Hepatic stellate cell (primary cell): ENCODE measurements at regions not wholly inside any gene's neighbourhood (a gene's known extent, or its start where the extent isn't known, plus 50 kb on each side); places are given as distances from the start of the nearest gene placed in this dataset.

Experiments
- DNase-seq: peaks from one replicate; pipeline ENCODE4 v3.0.0; 2011; ENCODE audit warnings: low spot score

DNA sequence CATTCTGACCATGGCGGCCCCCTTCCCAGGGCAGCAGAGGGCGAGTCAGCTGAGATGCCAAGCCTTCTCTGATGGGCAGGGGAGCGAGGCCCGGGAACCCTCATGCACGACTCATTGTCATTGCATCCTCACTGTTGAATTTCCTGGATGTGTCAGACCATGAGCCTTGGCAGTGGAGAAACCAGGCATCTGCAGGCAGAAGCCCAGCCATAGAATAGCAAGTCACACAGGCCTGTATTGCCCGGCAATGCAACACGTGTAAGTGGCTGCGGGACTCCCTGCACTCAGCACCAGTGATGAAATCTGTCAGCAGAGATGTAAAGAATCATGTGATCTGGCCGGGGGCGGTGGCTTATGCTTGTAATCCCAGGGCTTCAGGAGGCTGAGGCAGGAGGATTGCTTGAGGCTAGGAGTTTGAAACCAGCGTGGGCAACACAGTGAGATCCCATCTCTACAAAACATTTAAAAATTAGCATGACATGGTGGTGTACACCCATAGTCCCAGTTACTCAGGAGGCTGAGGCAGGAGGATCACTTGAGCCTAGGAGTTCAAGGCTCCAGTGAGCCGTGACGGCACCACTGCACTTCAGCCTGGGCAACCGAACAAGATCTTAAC, 199.7 kb downstream of the KATNAL1 start:
- peak; percentile 49 for DNase-seq

DNA sequence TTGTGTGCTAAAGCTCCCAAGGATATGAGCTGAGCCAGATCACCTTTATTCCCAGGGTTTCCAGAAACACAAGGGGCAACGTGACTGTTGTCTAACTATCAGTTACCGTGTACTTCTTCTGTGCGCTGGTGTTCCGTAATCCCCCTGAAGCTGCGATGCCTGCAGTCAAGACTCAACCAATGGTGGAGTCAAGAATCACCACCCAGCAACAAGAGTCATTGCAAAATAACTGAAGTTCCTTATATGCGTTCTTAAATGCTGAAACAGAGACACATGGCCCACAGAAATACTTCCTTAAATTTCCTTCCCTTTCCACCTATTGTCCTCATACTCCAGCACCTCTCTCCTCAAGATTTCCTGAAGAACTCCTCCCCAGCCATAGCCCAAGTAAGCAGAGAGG, 200.2 kb downstream of the KATNAL1 start:
- DNase-seq = no peak

DNA sequence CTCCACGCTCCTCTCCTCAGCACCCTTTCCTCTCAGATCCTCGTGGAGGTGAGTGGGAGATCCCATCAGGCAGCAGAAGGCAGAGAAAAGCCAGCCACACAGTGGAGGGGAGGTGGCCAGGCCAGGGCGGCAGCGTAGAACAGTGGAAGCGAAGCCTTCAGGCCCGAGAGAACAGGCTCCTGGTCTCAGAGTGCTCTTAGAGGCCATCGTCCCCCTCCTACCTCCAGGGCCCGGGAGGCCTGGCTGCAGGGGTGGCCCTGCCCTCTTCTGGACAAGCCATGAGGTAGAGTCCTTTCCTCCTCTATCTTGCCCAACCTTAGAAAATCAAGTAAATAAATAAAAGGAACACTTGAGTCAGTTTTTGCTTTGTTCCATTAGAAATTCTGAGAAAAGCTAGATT, 202.0 kb downstream of the KATNAL1 start:
- no peak for DNase-seq

DNA sequence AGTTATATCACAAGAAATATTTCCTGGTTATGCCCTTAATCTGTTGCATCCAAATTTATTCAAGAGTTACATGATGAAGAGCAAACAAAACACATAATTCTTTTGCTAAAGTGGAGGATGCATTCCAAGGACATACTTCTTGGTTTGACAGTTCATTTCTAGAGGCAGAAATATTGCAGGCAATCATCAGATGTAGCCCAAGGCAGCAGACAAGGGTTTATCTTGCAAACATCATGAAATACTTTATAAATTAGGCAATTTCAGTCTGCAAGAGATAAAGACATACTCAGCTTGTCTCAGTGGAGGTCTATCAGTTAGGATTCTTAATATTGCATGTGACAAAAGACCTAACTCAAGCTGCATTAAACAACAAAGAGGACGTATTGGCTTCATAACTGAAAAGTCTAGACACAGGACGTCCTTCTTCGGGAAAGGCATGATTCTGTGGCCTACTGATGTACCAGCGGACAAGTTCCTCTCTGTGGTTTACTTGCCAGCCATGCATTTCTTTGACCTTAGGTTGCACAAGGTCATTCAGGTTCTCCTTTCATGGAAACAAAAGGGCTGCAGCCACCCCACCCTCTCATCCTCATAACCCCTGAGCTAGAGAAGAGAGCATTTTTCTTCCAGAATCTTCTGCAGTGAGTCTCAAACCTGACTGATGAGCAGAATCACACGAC, 204.1 kb downstream of the KATNAL1 start:
- DNase-seq = no peak

DNA sequence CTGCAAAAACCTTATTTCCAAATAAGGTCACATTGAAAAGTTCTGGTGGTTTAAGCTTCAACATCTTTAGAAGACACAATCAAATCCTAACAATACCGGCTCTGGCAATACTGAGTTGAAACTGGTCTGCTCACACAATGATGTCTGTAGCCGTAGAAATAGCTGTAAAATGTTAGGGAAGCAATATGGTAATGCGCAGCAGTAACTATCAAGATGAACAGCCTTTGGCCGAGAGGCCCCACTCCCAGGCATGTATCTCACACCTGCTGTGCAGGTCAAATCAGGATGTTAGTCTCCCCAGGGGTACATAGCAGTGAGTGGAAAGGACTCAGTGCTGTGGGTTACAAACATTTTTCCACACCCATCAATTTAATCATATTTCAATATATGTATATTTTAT, 207.1 kb downstream of the KATNAL1 start:
- DNase-seq = no peak

DNA sequence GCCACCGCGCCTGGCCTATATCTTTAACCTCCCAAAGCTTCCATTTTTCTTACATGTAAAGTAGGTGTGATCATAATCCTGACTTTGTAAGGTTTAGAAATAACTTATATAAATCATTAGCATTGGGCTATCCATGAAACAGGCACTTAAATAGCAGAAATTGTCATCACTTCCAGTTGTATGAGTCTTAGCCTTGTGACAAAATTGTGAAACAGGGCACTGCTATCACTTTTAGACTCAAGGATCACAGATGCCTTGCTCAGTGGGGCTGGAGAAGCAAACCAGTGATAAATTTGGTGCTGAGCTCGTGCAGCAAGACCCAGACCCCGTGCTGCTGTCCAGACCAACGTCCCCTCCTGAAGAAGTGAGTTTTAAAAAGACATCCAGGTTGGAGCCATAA, 209.7 kb downstream of the KATNAL1 start:
- DNase-seq = no peak

DNA sequence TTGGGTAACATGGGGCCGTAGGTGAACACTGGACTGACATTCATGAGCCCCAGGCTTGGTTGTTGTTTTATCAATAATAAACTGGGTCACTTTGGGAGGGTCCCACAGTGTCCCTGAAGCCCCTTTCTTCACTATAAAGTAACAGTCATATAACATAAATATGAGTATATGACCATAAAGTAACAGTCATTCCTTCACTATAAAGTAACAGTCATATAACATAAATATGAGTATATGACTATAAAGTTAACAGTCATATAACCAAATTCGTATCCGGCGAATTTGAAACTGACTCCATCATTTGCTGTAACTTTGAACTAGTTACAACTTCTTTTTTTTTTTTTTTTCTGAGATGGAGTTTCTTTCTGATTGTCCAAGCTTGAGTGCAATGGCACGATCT, 210.3 kb downstream of the KATNAL1 start:
- DNase-seq = no peak

DNA sequence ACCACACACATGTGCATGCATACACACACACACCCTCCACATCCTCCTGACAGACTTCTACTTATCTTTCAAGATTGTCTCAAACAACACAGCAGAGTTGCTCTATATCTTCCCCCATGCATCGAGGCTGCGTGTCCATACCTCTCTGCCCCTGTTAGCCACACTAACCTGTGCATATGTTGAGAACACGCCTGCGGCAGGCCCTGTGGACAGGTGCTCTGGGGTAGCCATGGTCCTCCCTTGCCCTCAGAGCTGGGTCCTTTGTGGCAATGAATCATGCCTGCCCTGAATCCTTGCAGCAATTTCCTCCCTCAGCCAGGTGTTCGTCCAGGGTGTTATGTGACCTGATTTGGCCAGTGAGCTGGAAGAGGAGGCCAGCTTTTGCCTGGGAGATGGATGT, 213.3 kb downstream of the KATNAL1 start:
- DNase-seq = no peak

DNA sequence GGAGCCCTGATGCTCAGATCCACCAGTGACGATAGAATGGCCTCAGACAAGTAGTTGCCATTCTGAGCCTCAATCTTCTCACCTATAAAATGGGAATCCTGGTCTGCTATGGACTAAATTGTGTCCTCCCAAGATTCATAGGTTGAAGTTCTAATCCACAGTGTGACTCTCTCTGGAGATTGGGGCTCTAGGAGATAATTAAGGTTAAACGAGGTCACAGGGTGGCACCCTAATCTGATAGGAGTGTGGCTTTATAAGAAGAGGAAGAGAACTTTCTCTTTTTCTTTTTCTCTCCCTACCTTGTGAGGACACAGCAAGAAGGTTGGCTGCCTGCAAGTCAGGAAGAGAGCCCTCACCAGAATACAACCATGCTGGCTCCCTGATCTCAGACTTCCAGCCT, 214.1 kb downstream of the KATNAL1 start:
- DNase-seq = no peak

DNA sequence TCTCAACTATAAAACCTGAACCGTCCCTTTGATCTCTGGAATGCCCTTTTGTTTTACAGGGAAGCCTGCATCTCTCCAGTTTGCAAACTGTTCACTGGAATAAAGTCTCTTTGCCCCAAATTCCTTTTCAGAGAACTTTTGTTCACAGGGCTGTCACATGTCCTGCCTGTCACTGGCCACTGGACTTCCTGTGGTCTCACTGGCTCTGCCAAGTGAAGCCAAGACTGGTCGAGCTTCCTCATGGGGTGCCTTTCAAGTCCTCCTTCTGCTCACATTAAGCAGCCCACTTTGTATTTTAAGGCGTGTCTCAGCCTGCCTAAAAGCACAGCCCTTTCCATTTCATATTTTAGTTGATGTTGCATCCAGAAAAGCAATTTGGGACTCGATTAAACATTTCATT, 215.7 kb downstream of the KATNAL1 start:
- DNase-seq = no peak

DNA sequence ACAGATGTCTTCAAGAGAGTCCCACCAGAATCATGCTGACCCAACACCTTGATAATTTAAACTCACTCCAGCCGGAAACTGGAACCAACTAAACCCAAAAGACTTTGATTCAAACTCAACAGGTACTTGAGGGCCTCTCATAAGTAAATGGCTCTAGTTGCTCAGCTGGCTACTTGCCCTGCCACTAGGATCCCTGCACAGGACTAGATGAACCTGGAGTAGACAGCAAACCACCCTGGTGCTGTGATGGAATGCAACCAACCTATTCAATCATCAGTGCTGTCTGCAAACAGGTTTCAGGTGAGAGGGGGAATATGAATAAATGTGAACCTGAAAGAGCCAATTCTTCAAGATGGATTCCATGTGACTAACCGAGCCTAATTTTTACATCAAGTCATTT, 216.3 kb downstream of the KATNAL1 start:
- no peak for DNase-seq

DNA sequence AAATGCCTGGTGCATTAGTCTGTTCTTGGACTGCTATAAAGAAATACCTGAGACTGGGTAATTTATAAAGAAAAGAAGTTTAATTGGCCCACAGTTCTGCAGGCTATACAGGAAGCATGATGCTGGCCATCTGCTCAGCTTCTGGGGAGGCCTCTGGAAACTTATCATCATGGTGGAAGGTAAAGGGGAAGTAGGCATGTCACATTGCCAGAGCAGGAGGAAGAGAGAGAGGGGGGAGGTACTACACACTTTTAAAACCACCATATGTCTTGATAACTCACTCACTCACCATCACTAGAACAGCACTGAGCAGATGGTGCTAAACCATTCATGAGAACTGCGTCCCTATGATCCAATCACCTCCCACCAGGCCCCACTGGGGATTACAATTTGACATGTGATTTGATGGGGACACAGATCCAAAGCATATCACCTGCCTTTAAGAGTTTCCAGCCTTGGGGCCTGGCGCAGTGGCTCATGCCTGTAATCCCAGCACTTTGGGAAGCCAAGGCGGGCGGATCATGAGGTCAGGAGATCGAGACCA, 219.0 kb downstream of the KATNAL1 start:
- no peak for DNase-seq

DNA sequence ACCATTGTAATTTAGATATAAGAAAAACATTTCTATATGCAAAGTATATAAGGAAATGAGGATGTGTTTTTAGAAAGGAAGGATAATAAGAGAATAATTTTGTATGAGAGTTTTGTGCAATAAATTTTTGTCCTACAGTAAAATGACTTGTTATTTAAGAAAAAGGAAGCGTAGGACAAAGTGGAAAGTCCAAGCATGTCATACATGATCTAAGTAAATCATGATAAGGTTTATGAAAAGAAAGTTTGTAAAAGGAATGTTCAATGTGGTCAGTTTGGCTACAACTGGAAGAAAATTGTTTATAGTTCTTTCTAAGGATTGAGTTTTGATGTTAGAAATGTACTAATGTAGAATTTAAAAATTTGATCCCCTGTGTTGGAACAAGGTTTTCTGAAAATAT, 222.3 kb downstream of the KATNAL1 start:
- DNase-seq = no peak

DNA sequence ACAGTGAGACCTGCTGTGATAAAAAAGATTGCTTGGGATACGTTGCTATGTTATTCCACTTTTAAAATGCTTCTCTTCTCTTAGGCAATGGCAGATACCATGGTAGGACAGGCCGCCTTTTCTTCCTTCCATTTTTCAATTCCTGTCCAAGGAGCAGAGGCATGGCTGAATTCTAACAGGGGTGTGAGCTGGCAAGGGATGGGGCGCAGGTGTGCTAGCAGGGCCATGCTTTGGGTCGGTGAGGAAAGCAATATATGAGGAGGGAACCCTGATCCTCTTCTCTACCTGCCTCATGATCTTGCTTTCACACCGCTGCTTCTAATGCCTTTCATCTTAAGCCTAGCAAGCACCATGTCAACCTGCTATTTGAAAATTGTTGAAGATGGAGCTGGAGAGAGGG, 225.0 kb downstream of the KATNAL1 start:
- no peak for DNase-seq

DNA sequence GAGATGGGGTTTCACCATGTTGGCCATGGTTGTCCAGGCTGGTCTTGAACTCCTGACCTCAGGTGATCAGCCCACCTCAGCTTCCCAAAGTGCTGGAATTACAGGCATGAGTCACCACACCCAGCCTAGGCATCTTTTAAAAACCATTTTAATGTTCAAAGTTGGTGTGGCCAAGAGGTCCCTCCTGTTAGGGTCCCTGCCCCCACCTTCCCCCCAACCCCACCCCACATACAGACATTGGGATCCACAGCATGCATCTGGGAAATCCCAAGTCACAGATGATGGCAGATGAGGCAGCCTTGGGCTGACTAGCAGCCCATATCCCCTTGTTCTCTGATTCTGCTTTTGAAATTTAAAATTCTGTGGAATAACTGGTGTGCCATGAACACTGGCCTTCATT, 226.0 kb downstream of the KATNAL1 start:
- no peak for DNase-seq

DNA sequence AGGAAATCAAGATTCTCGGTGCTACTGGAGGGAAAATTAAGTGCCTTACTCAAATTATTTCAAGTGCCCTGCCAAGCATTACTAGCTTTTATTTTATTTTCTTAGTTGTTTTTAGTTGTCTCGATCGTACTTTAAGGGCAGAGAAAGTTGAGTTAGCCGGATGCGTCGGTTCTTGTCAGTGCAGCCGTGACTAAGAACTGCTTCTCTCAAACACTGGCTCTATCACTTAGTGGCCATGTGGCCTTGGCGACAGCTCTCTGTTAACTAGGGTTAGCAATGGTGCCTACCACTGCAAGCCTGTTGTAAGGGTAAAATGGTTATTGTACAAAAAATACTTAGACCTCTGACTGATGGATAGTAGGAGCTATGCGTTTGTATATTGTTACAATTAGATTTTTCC, 227.8 kb downstream of the KATNAL1 start:
- DNase-seq = no peak

DNA sequence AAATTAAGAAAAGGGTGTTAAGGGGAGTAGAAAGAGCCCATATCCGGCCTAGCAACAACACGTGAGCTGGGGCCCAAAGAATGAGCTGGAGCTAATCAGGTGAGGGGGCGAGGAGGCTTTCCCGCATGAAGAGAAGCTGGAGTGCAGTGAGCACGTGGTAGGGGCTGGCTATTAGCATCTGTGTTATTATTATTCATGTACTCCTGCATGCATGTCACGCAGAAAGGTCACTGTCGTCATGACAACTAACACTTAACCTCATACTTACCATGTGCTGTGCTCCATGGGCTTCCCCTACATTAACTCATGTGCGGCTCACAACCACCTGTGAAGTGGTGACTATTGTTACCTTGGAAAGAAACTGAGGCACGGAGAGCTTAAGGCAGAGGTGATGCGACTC, 227.6 kb upstream of the UBL3 start:
- no peak for DNase-seq

DNA sequence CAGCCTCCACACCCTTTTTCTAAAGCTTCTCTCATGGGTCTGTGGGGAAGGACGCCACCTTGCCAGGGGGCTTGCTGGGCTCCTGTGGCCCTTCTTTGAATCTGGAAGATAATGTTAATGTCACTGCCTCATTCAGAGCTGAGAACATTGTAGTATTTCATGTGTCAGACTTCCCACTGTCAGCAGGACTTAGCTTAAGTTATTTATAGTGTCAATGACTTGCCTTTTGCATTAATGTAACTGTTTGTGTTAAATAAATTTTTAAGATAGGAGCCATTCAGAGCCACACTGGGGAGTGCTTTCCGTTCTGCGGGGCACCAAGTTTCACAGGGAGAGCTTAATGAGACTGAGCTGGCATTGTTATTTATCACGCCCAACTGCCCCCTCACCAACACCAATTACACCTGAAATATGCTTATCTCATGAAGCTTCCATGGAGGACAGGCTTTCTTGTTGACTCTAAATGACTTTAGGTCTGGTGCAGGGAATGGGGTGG, 226.9 kb upstream of the UBL3 start:
- no peak for DNase-seq

DNA sequence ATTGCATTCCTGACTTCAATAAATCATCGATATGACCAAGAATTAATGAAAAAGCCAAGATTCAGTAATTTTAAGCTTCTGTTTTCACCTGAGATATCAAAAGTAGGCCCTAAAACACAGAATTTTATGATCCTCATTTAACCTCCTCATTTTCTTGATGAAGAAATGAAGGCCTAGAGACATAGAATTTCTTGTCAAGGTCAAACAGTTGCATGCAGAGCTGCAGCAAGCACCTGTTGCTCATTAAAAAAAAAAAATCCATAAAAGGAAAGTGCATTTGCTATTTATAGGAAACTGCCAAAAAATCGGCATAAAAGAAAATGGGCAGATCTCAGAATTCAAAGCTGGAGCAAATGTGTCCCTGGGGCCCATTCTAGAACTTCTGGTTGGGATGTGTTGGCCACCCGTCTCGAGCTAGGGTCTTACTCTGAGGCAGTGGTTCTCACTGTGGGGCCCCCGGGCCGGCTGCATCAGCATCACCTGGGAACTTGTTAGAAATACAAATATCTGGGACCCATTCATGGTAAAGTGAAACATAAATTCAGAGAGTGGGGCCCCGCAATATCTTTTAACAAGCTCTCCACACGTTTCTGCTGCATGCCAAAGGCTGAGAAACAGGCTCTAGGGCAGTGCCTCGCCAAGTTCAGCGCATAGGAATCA, 224.7 kb upstream of the UBL3 start:
- no peak for DNase-seq

DNA sequence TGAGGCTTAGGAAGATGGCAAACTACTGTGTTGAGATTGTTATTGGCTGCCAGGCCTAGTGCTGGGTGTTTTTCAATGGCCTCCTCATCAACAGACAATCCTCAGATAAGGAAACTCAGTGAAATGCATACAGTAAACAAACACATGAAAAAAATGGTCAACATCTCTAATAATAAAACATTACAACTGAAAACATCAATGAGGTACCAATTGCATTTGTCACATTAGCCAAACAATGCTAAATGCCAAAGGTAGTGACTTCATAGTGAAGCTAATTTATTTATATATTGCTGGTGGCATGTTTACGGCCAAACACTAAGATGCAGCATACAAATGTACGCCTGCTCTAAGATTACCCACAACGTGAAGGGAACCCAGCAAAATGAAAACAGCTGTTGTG, 224.0 kb upstream of the UBL3 start:
- DNase-seq = no peak

DNA sequence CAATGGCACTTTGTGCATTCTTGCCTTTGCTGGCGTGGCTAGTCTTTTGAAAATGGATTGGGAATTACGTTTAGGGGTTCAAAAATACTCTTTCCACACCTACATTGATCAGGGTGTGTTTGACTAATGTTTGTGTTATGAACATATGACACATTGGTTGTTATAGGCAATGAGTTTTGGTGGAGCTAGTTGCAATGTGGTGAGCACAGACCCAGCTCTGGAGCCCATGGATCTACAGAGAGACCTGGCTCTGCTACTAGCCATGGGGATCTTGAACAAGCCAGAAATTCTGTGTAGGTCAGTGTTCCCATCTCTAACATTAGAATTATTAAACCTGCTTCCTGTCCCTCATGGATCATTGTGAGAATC, 222.4 kb upstream of the UBL3 start:
- no peak for DNase-seq

DNA sequence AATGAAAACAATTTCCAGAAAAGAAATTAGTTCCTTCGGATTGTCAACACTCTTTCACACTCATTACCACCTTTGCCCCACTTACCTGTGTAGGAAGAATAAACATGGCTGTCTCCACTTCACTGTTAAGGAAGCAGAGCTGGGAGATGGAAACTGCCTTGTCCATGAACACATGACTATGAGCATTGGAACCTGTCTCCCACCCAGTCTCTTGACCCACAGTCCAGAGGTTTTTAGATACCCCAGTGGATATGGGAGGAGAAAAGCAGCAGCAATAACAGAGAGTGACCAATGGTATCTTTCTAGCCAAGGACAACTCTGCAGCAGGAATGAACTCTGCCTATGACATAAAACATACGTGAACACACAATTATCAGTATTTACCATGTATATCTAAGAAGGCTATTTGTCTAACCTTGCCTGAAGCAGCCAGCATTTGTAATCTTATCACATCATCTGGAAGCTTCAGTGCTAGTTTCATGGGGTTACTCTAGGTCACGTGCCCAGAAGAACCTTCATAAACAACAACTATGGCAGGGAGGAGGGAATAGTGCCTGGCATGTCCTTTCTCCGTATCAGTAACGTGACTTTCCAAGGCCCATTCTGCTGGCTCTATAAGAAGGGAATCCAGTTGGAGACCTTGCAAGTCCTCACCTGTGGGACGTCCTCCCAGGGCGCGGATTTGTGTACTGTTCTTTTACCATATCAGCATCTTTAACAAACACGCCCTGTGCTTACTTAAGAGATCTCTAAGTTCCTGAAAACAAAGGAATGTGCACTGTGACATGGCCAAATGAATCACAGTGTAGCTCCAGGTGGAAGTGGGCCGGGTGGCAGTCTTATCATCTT, 221.8 kb upstream of the UBL3 start:
- DNase-seq = no peak
